SU-DHL-6 (cell line): ENCODE measurements at regions not wholly inside any gene's neighbourhood (a gene's known extent, or its start where the extent isn't known, plus 50 kb on each side); places are given as distances from the start of the nearest gene placed in this dataset.

Experiments used
- H2AFZ ChIP-seq: fragments of 200-600 bp; sonication (generic); 2 replicates; pipeline ENCODE4 v1.6.1; 2014; ENCODE audit warnings: low read depth, mild to moderate bottlenecking, moderate library complexity, mixed read lengths, antibody characterized with exemption, low read length; ENCODE audit not compliant: severe bottlenecking
- H3F3A ChIP-seq: fragments of 200-600 bp; shearing (Covaris generic); 2 replicates; pipeline ENCODE4 v1.6.0; 2016; ENCODE audit warnings: antibody characterized with exemption, mild to moderate bottlenecking; ENCODE audit not compliant: insufficient read depth
- H3K27ac ChIP-seq: fragments of 200-600 bp; sonication (generic); 2 replicates; pipeline ENCODE4 v1.5.1; 2016; ENCODE audit warnings: low read depth, mild to moderate bottlenecking, low read length, moderate library complexity, mixed read lengths
- H3K27me3 ChIP-seq: fragments of 200-600 bp; sonication (generic), shearing (Covaris generic); 2 replicates; pipeline ENCODE4 v1.6.0; 2014; ENCODE audit warnings: mild to moderate bottlenecking, low read length
- H3K36me3 ChIP-seq: fragments of 200-600 bp; sonication (generic); 2 replicates; pipeline ENCODE4 v1.6.1; 2014; ENCODE audit warnings: mild to moderate bottlenecking, low read length, mixed read lengths
- H3K4me2 ChIP-seq: fragments of 300-600, 200-600 bp; shearing (Covaris generic), sonication (generic); 2 replicates; pipeline ENCODE4 v1.6.0; 2014; ENCODE audit warnings: low read length, low read depth, mild to moderate bottlenecking; ENCODE audit not compliant: poor library complexity, severe bottlenecking
- H3K4me3 ChIP-seq: fragments of 200-600 bp; sonication (generic); 2 replicates; pipeline ENCODE4 v1.5.1; 2014; ENCODE audit warnings: antibody characterized with exemption, low read length, mild to moderate bottlenecking, mixed read lengths; ENCODE audit not compliant: insufficient read depth, poor library complexity, severe bottlenecking
- H3K79me2 ChIP-seq: fragments of 200-600 bp; sonication (generic); 2 replicates; pipeline ENCODE4 v1.6.1; 2014; ENCODE audit warnings: mild to moderate bottlenecking, low read length, moderate library complexity; ENCODE audit not compliant: insufficient read depth
- H3K9ac ChIP-seq: fragments of 200-600 bp; sonication (generic); 2 replicates; pipeline ENCODE4 v1.7.0; 2014; ENCODE audit warnings: mild to moderate bottlenecking, low read length
- H3K9me2 ChIP-seq: fragments of 200-600 bp; sonication (generic); replicated peaks from 2 replicates; pipeline ENCODE4 v1.6.1; 2014; ENCODE audit warnings: low read length; ENCODE audit not compliant: insufficient read depth
- H3K9me3 ChIP-seq: fragments of 200-600 bp; sonication (generic); 2 replicates; pipeline ENCODE4 v1.6.1; 2014; ENCODE audit warnings: low read length, mixed read lengths; ENCODE audit not compliant: insufficient read depth
- H4K20me1 ChIP-seq: fragments of 200-600 bp; sonication (generic); 2 replicates; pipeline ENCODE4 v1.6.1; 2014; ENCODE audit warnings: low read depth, mild to moderate bottlenecking, antibody characterized with exemption, low read length, moderate library complexity, mixed read lengths
- CTCF ChIP-seq: fragments of 200-600 bp; sonication (generic); IDR thresholded peaks from one replicate; pipeline ENCODE4 v1.5.1; 2017; ENCODE audit warnings: antibody characterized with exemption, mild to moderate bottlenecking, low read length, moderate library complexity; ENCODE audit not compliant: insufficient read depth, poor library complexity, severe bottlenecking
- EZH2phosphoT487 ChIP-seq: fragments of 200-600 bp; sonication (generic), shearing (Covaris generic); conservative IDR thresholded peaks from 2 replicates; pipeline ENCODE4 v1.6.1; 2018; ENCODE audit warnings: mild to moderate bottlenecking, antibody characterized with exemption, low read length, moderate library complexity, mixed read lengths

GRCh38 chr11:15653191-15653710, 538.5 kb downstream of the INSC start:
- no peak overlapping the region for H3K27ac ChIP-seq

GRCh38 chr11:15654451-15654850, 539.7 kb downstream of the INSC start:
- no peak overlapping the region for H3K9ac ChIP-seq
- H3K36me3 ChIP-seq = no peaks in the 10 kb centered on the region
- H3K4me3 ChIP-seq = no peak overlapping the region
- H2AFZ ChIP-seq = no peak overlapping the region
- no peaks in the 10 kb centered on the region for H3F3A ChIP-seq
- H4K20me1 ChIP-seq = no peaks in the 10 kb centered on the region
- TF ChIP-seq EZH2phosphoT487 = no peak
- TF ChIP-seq CTCF = no peak
- no peaks in the 10 kb centered on the region for H3K9me3 ChIP-seq
- H3K9me2 ChIP-seq = no peaks in the 10 kb centered on the region
- H3K27me3 ChIP-seq = no peaks in the 10 kb centered on the region
- no peaks in the 10 kb centered on the region for H3K79me2 ChIP-seq
- no peak overlapping the region for H3K4me2 ChIP-seq
- H3K27ac ChIP-seq = no peak overlapping the region

More at GRCh38 chr11:15653191-15653710, 538.5 kb downstream of the INSC start:
- TF ChIP-seq CTCF = no peak
- TF ChIP-seq EZH2phosphoT487 = no peak
- Histone ChIP-seq H3K79me2 (no peaks in the 10 kb centered on the region), H3K9ac (no peak overlapping the region), H3K4me2 (no peak overlapping the region), H3K9me3 (no peaks in the 10 kb centered on the region), H3K4me3 (no peak overlapping the region), H2AFZ (no peak overlapping the region), H3K27me3 (no peaks in the 10 kb centered on the region), H3K9me2 (no peaks in the 10 kb centered on the region), H3F3A (no peaks in the 10 kb centered on the region), H4K20me1 (no peaks in the 10 kb centered on the region), H3K36me3 (no peaks in the 10 kb centered on the region)

GRCh38 chr11:15655552-15655951, 540.8 kb downstream of the INSC start:
- no peaks in the 10 kb centered on the region for H4K20me1 ChIP-seq
- no peak overlapping the region for H3K4me3 ChIP-seq
- H3K9ac ChIP-seq = no peak overlapping the region
- no peaks in the 10 kb centered on the region for H3K9me3 ChIP-seq
- no peaks in the 10 kb centered on the region for H3K9me2 ChIP-seq
- no peaks in the 10 kb centered on the region for H3K36me3 ChIP-seq
- H3K27me3 ChIP-seq = no peaks in the 10 kb centered on the region
- no peaks in the 10 kb centered on the region for H3K79me2 ChIP-seq
- no peak overlapping the region for H3K4me2 ChIP-seq
- no peak overlapping the region for H3K27ac ChIP-seq
- no peak overlapping the region for H2AFZ ChIP-seq
- TF ChIP-seq CTCF (no peak), EZH2phosphoT487 (no peak)
- H3F3A ChIP-seq = no peaks in the 10 kb centered on the region
